HG03565 (cell line): ENCODE measurements at regions not wholly inside any gene's neighbourhood (a gene's known extent, or its start where the extent isn't known, plus 50 kb on each side); places are given as distances from the start of the nearest gene placed in this dataset.

ENCODE experiments used
- ATAC-seq: cut with Tn5 transposase; IDR thresholded peaks from one replicate; pipeline ENCODE4 v1.9.1; 2021; ENCODE audit warnings: mild to moderate bottlenecking, moderate library complexity; ENCODE audit not compliant: unreplicated experiment

- no peak for ATAC-seq
Observed at GRCh38 chr6:81694855-81695254, 57.6 kb downstream of the TENT5A start.

GRCh38 chr6:81694207-81694606 lies 58.3 kb downstream of the TENT5A start:
- ATAC-seq: no peak

- no peak for ATAC-seq
Observed at GRCh38 chr6:81693266-81693665, 59.2 kb downstream of the TENT5A start.

DNA sequence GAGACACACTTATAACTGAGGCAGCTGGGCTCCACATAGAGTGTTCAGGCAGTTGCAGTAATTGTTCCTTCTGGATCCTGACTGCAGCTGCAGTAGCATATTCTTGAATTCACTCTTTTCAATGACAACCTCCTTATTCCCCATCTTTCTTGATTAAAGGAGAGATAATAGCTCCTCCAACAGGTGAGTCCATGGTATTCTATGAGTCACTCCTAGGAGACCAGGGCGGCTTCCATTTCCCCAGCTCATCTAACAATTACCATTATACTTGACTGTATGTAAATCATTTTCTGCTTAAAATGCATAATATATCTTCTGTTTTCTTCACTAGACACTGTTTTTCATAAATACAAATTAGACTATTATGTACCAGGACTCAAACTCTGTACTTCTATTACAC lies 62.4 kb downstream of the TENT5A start:
- ATAC-seq: no peak

- no peak for ATAC-seq
Observed at GRCh38 chr6:81689580-81689979, 62.9 kb downstream of the TENT5A start.

GRCh38 chr6:81683912-81684311 lies 68.6 kb downstream of the TENT5A start:
- no peak for ATAC-seq

- no peak for ATAC-seq
Observed at GRCh38 chr6:81682858-81683620, 69.4 kb downstream of the TENT5A start.

- no peak for ATAC-seq
Observed at GRCh38 chr6:81682235-81682795, 70.2 kb downstream of the TENT5A start.

DNA sequence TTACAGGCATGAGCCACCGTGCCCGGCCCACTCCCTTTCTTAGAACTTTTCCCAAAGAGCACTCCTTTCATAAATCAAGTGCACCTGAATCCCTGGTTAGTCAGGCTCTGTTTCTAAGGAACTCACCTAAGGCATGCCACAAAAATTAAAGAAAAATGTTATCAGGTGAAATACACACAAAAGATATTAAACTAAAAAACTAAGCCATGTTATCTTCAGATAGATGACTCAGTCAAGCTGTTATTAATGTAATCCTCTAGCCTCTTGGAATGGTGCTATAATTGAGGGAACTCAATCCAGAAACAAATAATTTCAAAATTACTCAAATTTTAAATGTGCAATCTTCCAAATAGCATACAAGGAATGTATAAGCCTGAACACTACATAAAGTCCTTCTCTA lies 83.0 kb downstream of the TENT5A start:
- no peak for ATAC-seq

GRCh38 chr6:81668615-81669047 lies 83.8 kb downstream of the TENT5A start:
- no peak for ATAC-seq

GRCh38 chr6:81666481-81666880 lies 86.0 kb downstream of the TENT5A start:
- no peak for ATAC-seq

- no peak for ATAC-seq
Observed at GRCh38 chr6:81656231-81656630, 96.2 kb downstream of the TENT5A start.

DNA sequence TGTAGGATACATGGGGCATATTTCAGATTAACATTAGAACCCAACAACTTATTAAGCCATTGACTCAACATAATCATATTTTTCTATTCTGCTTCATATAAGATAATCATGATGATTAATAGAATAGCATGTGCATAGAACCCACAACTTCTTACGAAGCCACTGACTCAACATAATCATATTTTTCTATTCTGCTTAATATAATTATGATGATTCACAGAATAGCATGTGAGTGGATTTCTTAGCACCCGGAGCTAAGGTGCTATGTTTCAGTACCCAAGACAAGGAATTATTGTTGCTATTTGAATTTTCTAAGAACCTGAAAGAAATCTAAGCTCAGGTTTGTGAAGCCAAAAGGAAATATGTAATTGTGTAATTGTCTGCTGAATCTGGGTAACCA lies 96.8 kb downstream of the TENT5A start:
- ATAC-seq: no peak

DNA sequence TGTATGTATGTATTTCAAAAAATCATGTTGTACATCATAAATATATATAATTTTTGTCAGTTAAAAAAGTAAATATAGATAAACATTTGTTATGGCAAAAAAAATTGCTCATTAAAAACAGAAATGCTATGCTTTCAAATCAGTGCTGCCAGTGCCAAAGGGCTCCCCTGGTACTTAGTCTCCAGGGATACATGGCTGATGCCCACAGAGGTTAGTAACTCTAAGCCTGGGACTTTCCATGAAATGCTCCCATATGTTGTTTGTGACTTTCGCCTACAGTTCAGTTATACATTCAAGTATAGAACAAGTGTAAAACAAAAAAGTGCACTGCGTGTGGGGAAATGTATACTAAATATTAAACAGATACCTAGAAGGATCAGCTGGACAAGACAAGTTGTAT lies 104.0 kb downstream of the TENT5A start:
- ATAC-seq: no peak

GRCh38 chr6:81643156-81643555 lies 109.3 kb downstream of the TENT5A start:
- ATAC-seq: no peak

GRCh38 chr6:81640891-81641290 lies 111.6 kb downstream of the TENT5A start:
- ATAC-seq: no peak

- no peak for ATAC-seq
Observed at GRCh38 chr6:81640126-81640525, 112.4 kb downstream of the TENT5A start.

DNA sequence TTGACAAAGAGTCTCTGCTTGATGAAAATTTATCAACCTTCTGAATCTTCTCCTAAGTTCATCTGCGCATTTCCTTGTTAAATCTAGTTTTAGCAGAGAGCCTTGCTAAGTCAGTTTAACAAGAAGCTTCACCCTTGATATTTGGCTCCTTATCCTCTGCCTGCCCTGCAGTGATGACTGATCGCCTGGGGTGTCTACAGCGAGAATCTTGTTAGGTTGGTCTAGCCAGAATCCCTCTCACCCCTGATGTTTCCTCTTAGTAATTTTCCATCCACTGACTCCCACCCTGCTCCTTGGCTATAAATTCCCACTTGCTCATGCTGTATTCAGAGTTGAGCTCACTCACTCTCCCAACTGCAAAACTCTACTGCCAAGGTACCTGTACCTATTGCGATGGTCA lies 114.1 kb downstream of the TENT5A start:
- no peak for ATAC-seq

DNA sequence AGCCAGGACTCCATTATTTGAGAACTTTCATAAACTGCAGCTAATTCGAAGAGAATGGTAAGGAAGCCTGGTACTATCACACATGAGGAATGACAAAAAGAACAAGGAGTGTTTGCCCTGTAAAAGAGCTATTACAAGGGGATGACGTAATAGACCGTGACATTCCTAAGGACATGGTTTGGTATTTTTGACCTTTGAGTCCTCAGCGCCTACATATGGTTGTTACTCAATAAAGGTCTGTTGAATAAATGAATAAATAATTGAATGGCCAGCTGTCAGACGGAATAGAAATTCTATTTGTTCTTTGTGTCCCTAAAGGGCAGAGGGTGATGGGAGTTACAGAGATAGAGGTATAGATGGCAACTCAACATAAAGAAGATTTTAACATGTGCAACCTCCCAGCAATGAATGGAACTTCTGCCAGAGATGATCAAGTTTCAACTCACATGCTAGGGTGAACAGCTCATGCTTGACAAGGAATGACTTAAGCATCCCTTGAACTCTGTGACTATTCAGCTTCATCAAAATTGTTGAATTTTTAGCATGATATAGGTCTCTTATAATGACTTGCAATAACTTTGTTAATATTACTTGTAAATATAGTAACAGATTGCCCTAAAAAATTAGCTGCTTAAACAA lies 115.4 kb downstream of the TENT5A start:
- no peak for ATAC-seq

GRCh38 chr6:81634155-81634880 lies 118.2 kb downstream of the TENT5A start:
- no peak for ATAC-seq

DNA sequence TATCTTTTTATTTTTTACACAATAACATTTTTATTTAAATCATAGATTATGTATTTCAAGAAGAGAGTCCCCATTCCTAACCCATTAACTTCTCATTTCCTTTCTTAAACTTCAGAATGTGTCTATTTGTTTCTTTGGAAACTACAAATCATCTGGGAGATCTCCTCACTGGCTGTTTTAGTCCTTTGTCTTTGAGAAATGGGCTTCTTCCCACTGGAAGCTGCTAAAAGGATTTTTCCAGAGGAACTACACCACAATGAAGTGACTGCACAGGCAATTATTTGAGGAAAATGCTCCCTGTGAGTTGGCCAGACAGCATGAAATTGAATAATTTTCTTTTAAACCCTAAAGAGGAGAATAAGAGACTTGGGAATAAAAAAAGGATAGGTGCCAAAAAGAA lies 119.1 kb downstream of the TENT5A start:
- ATAC-seq: no peak

- ATAC-seq: no peak
Observed at GRCh38 chr6:81630719-81631118, 121.8 kb downstream of the TENT5A start.
